ENCODE measurements at regions not wholly inside any gene's neighbourhood (a gene's known extent, or its start where the extent isn't known, plus 50 kb on each side); places are given as distances from the start of the nearest gene placed in this dataset.
A peak's percentile ranks its signal among the peaks of the same experiment; 100 is the strongest.

GRCh38 chr12:107258780-107259179 is 165.4 kb upstream of the CRY1 start:
- ATAC-seq (replicated peaks in 6 of 8): no peak
- Histone ChIP-seq H3K4me3 (no peak overlapping the region), H3K4me1 (replicated peaks in 1 of 2) (no peaks in the 10 kb centered on the region), H3K27ac (no peak overlapping the region)
- WGBS, 10 experiments: 33 to 94% (median 58%) methylated on average over 1 to 3 of the region's 3 CpGs; no CpG with 5 or more reads in 1 of the 10 experiments
- in situ Hi-C loops (cut with MboI; ENCODE audit: low pct_unique_long_range_greater_than_20kb in 2 of 9, low sequenced_read_pairs in 9 of 9, unreplicated experiment in 9 of 9): no loop called here

- H3K4me1 ChIP-seq (replicated peaks in 1 of 2): no peaks in the 10 kb centered on the region
- no peak overlapping the region for H3K27ac ChIP-seq
- no peak overlapping the region for H3K4me3 ChIP-seq
- in situ Hi-C loops (cut with MboI; ENCODE audit: low pct_unique_long_range_greater_than_20kb in 2 of 9, low sequenced_read_pairs in 9 of 9, unreplicated experiment in 9 of 9): no loop called here
- no peak for ATAC-seq (replicated peaks in 6 of 8)
Measured at GRCh38 chr12:107263980-107264379, 170.6 kb upstream of the CRY1 start.

GRCh38 chr12:107264667-107265066 is 171.3 kb upstream of the CRY1 start:
- no peak for ATAC-seq (replicated peaks in 6 of 8)
- Histone ChIP-seq H3K27ac (no peak overlapping the region), H3K4me3 (no peak overlapping the region), H3K4me1 (replicated peaks in 1 of 2) (no peaks in the 10 kb centered on the region)
- in situ Hi-C loops (cut with MboI; ENCODE audit: low pct_unique_long_range_greater_than_20kb in 2 of 9, low sequenced_read_pairs in 9 of 9, unreplicated experiment in 9 of 9): no loop called here
- 73 to 100% (median 81%) methylated on average over 1 to 6 of the region's 7 CpGs; no CpG with 5 or more reads in 1 of the 10 experiments for WGBS, 10 experiments

GRCh38 chr12:107267604-107268003 is 174.3 kb upstream of the CRY1 start:
- no peaks in the 10 kb centered on the region for H3K4me1 ChIP-seq (replicated peaks in 1 of 2)
- in situ Hi-C loops (cut with MboI; ENCODE audit: low pct_unique_long_range_greater_than_20kb in 2 of 9, low sequenced_read_pairs in 9 of 9, unreplicated experiment in 9 of 9): no loop called here
- 0 to 40% (median 17%) methylated on average over 1 of the region's 1 CpG; no CpG with 5 or more reads in 6 of the 10 experiments for WGBS, 10 experiments
- no peak for ATAC-seq (replicated peaks in 6 of 8)
- H3K27ac ChIP-seq: no peak overlapping the region
- H3K4me3 ChIP-seq: no peak overlapping the region

GRCh38 chr12:107271523-107271922 is 178.2 kb upstream of the CRY1 start:
- Histone ChIP-seq H3K4me1 (replicated peaks in 1 of 2) (no peaks in the 10 kb centered on the region), H3K27ac (no peak overlapping the region), H3K4me3 (no peak overlapping the region)
- no peak for ATAC-seq (replicated peaks in 6 of 8)
- WGBS, 10 experiments: 78 to 100% (median 93%) methylated on average over 1 to 2 of the region's 2 CpGs
- in situ Hi-C loops (cut with MboI; ENCODE audit: low pct_unique_long_range_greater_than_20kb in 2 of 9, low sequenced_read_pairs in 9 of 9, unreplicated experiment in 9 of 9): no loop called here

GRCh38 chr12:107275530-107275929 is 182.2 kb upstream of the CRY1 start:
- WGBS, 10 experiments: 17 to 40% methylated on average over 1 of the region's 1 CpG; no CpG with 5 or more reads in 8 of the 10 experiments
- H3K4me3 ChIP-seq: no peak overlapping the region
- in situ Hi-C loops (cut with MboI; ENCODE audit: low pct_unique_long_range_greater_than_20kb in 2 of 9, low sequenced_read_pairs in 9 of 9, unreplicated experiment in 9 of 9): no loop called here
- H3K27ac ChIP-seq: no peak overlapping the region
- no peak for ATAC-seq (replicated peaks in 6 of 8)
- H3K4me1 ChIP-seq (replicated peaks in 1 of 2): no peaks in the 10 kb centered on the region

- in situ Hi-C loops (cut with MboI; ENCODE audit: low pct_unique_long_range_greater_than_20kb in 2 of 9, low sequenced_read_pairs in 9 of 9, unreplicated experiment in 9 of 9): no loop called here
- no peak overlapping the region for H3K4me3 ChIP-seq
- H3K4me1 ChIP-seq (replicated peaks in 1 of 2): no peaks in the 10 kb centered on the region
- WGBS, 10 experiments: 0 to 100% (median 76%) methylated on average over 1 of the region's 1 CpG
- H3K27ac ChIP-seq: no peak overlapping the region
- no peak for ATAC-seq (replicated peaks in 6 of 8)
Measured at GRCh38 chr12:107277855-107278254, 184.5 kb upstream of the CRY1 start.

- in situ Hi-C loops (cut with MboI; ENCODE audit: low pct_unique_long_range_greater_than_20kb in 2 of 9, low sequenced_read_pairs in 9 of 9, unreplicated experiment in 9 of 9): no loop called here
- H3K4me1 ChIP-seq (replicated peaks in 1 of 2): no peaks in the 10 kb centered on the region
- 60 to 100% (median 82%) methylated on average over 1 of the region's 1 CpG; no CpG with 5 or more reads in 2 of the 10 experiments for WGBS, 10 experiments
- ATAC-seq (replicated peaks in 6 of 8): no peak
- H3K4me3 ChIP-seq: no peak overlapping the region
- no peak overlapping the region for H3K27ac ChIP-seq
Measured at GRCh38 chr12:107282628-107283027, 189.3 kb upstream of the CRY1 start.

GRCh38 chr12:107283652-107284051 is 190.3 kb upstream of the CRY1 start:
- WGBS, 10 experiments: 46 to 100% (median 68%) methylated on average over 2 to 4 of the region's 4 CpGs; no CpG with 5 or more reads in 4 of the 10 experiments
- Histone ChIP-seq H3K4me1 (replicated peaks in 1 of 2) (no peaks in the 10 kb centered on the region), H3K27ac (no peak overlapping the region), H3K4me3 (no peak overlapping the region)
- no peak for ATAC-seq (replicated peaks in 6 of 8)
- in situ Hi-C loops (cut with MboI; ENCODE audit: low pct_unique_long_range_greater_than_20kb in 2 of 9, low sequenced_read_pairs in 9 of 9, unreplicated experiment in 9 of 9): no loop called here

- in situ Hi-C loops (cut with MboI; ENCODE audit: low pct_unique_long_range_greater_than_20kb in 2 of 9, low sequenced_read_pairs in 9 of 9, unreplicated experiment in 9 of 9): no loop called here
- Histone ChIP-seq H3K4me1 (replicated peaks in 1 of 2) (no peaks in the 10 kb centered on the region), H3K4me3 (no peak overlapping the region), H3K27ac (no peak overlapping the region)
- WGBS, 10 experiments: 83 to 100% (median 92%) methylated on average over 1 to 2 of the region's 2 CpGs; no CpG with 5 or more reads in 2 of the 10 experiments
- no peak for ATAC-seq (replicated peaks in 6 of 8)
Measured at GRCh38 chr12:107284692-107285091, 191.3 kb upstream of the CRY1 start.

- in situ Hi-C loops (cut with MboI; ENCODE audit: low pct_unique_long_range_greater_than_20kb in 2 of 9, low sequenced_read_pairs in 9 of 9, unreplicated experiment in 9 of 9): no loop called here
- 30 to 93% (median 73%) methylated on average over 2 to 8 of the region's 11 CpGs for WGBS, 10 experiments
- H3K4me3 ChIP-seq: no peak overlapping the region
- no peaks in the 10 kb centered on the region for H3K4me1 ChIP-seq (replicated peaks in 1 of 2)
- no peak for ATAC-seq (replicated peaks in 6 of 8)
- no peak overlapping the region for H3K27ac ChIP-seq
Measured at GRCh38 chr12:107287436-107288413, 194.4 kb upstream of the CRY1 start.

GRCh38 chr12:107288414-107289127 is 195.2 kb upstream of the CRY1 start:
- in situ Hi-C loops (cut with MboI; ENCODE audit: low pct_unique_long_range_greater_than_20kb in 2 of 9, low sequenced_read_pairs in 9 of 9, unreplicated experiment in 9 of 9): no loop called here
- H3K27ac ChIP-seq: no peak overlapping the region
- no peak overlapping the region for H3K4me3 ChIP-seq
- 41 to 87% (median 75%) methylated on average over 2 to 12 of the region's 15 CpGs; no CpG with 5 or more reads in 1 of the 10 experiments for WGBS, 10 experiments
- H3K4me1 ChIP-seq (replicated peaks in 1 of 2): no peaks in the 10 kb centered on the region
- peak in 1 of 8 experiments; percentile 65 for ATAC-seq (replicated peaks in 6 of 8)

GRCh38 chr12:107291018-107291417 is 197.7 kb upstream of the CRY1 start:
- in situ Hi-C loops (cut with MboI; ENCODE audit: low pct_unique_long_range_greater_than_20kb in 2 of 9, low sequenced_read_pairs in 9 of 9, unreplicated experiment in 9 of 9): no loop called here

More at GRCh38 chr12:107291018-107291417, 197.7 kb upstream of the CRY1 start:
- ATAC-seq (replicated peaks in 6 of 8): no peak
- no peaks in the 10 kb centered on the region for H3K4me1 ChIP-seq (replicated peaks in 1 of 2)
- 54 to 92% (median 80%) methylated on average over 4 to 6 of the region's 7 CpGs; no CpG with 5 or more reads in 3 of the 10 experiments for WGBS, 10 experiments
- no peak overlapping the region for H3K4me3 ChIP-seq
- H3K27ac ChIP-seq: no peak overlapping the region
